ENCODE measurements at regions not wholly inside any gene's neighbourhood (a gene's known extent, or its start where the extent isn't known, plus 50 kb on each side); places are given as distances from the start of the nearest gene placed in this dataset.

DNA sequence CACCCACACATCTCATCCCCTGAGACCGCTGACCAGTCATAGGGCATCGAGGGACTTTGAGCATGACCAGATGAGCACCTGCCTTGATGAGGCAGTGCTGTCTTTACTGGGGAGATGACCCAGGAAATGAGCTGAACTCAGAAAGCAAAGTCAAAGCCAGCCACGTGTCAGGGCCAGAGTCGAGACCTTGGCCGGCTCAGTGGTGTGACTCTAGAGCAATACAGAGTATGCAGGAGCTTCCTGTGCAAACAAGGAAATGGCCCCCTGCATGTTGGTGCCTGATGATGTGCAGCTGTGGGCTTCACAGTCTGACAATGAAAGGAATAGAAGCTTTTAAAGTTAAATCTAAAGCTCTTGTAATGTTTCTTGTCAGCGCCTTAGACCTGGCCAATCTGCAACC, 332.9 kb downstream of the PCNX1 start:
- TF ChIP-seq EZH2 (IDR thresholded peaks at IDR 0.05; ENCODE audit: borderline replicate concordance, low read depth, low read length, severe bottlenecking), result no peak
- no peak for TF ChIP-seq CTCF (IDR thresholded peaks at IDR 0.05; ENCODE audit: borderline replicate concordance, extremely low read depth, low read length, poor library complexity, severe bottlenecking)
- Histone ChIP-seq H4K20me1 (ENCODE audit: insufficient read depth, low read length) (no peaks in the 10 kb centered on the region), H3K27me3 (ENCODE audit: insufficient read depth, low read length, poor library complexity) (no peaks in the 10 kb centered on the region), H3K27ac (ENCODE audit: low read length) (no peak overlapping the region), H3K9ac (ENCODE audit: low read depth, low read length) (no peak overlapping the region), H3K9me3 (ENCODE audit: insufficient read depth, low read length, severe bottlenecking) (no peaks in the 10 kb centered on the region), H3K4me2 (ENCODE audit: insufficient read depth, low read length) (no peak overlapping the region), H3K4me3 (ENCODE audit: low read depth in 1 of 2, low read length in 2 of 2) (no peak overlapping the region), H3K36me3 (ENCODE audit: insufficient read depth, low read length) (no peaks in the 10 kb centered on the region), H3K4me1 (ENCODE audit: insufficient read depth, low read length) (no peaks in the 10 kb centered on the region), H3K79me2 (ENCODE audit: insufficient read depth, low read length) (no peaks in the 10 kb centered on the region), H2AFZ (ENCODE audit: low read depth, low read length) (0 out of 2 replicates have a peak overlapping the region, but pooled peaks have one; percentile 3)
- no peak for DNase-seq
- 0 out of 3 replicates have a peak, but pooled peaks have one; percentile 40 for ATAC-seq (ENCODE audit: insufficient read depth, low read depth)

- Histone ChIP-seq H3K79me2 (ENCODE audit: insufficient read depth, low read length) (no peaks in the 10 kb centered on the region), H4K20me1 (ENCODE audit: insufficient read depth, low read length) (no peaks in the 10 kb centered on the region), H3K4me2 (ENCODE audit: insufficient read depth, low read length) (no peak overlapping the region), H3K9me3 (ENCODE audit: insufficient read depth, low read length, severe bottlenecking) (no peaks in the 10 kb centered on the region), H3K27me3 (ENCODE audit: insufficient read depth, low read length, poor library complexity) (no peaks in the 10 kb centered on the region), H3K27ac (ENCODE audit: low read length) (no peak overlapping the region), H3K36me3 (ENCODE audit: insufficient read depth, low read length) (no peaks in the 10 kb centered on the region), H3K4me3 (ENCODE audit: low read depth in 1 of 2, low read length in 2 of 2) (no peak overlapping the region), H2AFZ (ENCODE audit: low read depth, low read length) (no peak overlapping the region), H3K9ac (ENCODE audit: low read depth, low read length) (no peak overlapping the region), H3K4me1 (ENCODE audit: insufficient read depth, low read length) (peaks cover 5% of the 10 kb centered on the region)
- ATAC-seq (ENCODE audit: insufficient read depth, low read depth) (no peak), DNase-seq (no peak)
- TF ChIP-seq EZH2 (IDR thresholded peaks at IDR 0.05; ENCODE audit: borderline replicate concordance, low read depth, low read length, severe bottlenecking) (no peak), CTCF (IDR thresholded peaks at IDR 0.05; ENCODE audit: borderline replicate concordance, extremely low read depth, low read length, poor library complexity, severe bottlenecking) (no peak)
Observed at GRCh38 chr14:71240866-71241520, 333.7 kb downstream of the PCNX1 start.

- Histone ChIP-seq H3K36me3 (ENCODE audit: insufficient read depth, low read length) (no peaks in the 10 kb centered on the region), H3K4me2 (ENCODE audit: insufficient read depth, low read length) (no peak overlapping the region), H4K20me1 (ENCODE audit: insufficient read depth, low read length) (no peaks in the 10 kb centered on the region), H3K9me3 (ENCODE audit: insufficient read depth, low read length, severe bottlenecking) (peaks cover 4% of the 10 kb centered on the region), H3K79me2 (ENCODE audit: insufficient read depth, low read length) (no peaks in the 10 kb centered on the region), H3K4me1 (ENCODE audit: insufficient read depth, low read length) (peaks cover 18% of the 10 kb centered on the region), H3K9ac (ENCODE audit: low read depth, low read length) (no peak overlapping the region), H3K27me3 (ENCODE audit: insufficient read depth, low read length, poor library complexity) (no peaks in the 10 kb centered on the region), H2AFZ (ENCODE audit: low read depth, low read length) (no peak overlapping the region), H3K27ac (ENCODE audit: low read length) (no peak overlapping the region), H3K4me3 (ENCODE audit: low read depth in 1 of 2, low read length in 2 of 2) (no peak overlapping the region)
- DNase-seq (no peak), ATAC-seq (ENCODE audit: insufficient read depth, low read depth) (no peak)
- TF ChIP-seq EZH2 (IDR thresholded peaks at IDR 0.05; ENCODE audit: borderline replicate concordance, low read depth, low read length, severe bottlenecking), result no peak
- no peak for TF ChIP-seq CTCF (IDR thresholded peaks at IDR 0.05; ENCODE audit: borderline replicate concordance, extremely low read depth, low read length, poor library complexity, severe bottlenecking)
Observed at GRCh38 chr14:71242237-71242748, 335.0 kb downstream of the PCNX1 start.

Measured in DND-41 (cell line).